Prostate gland (tissue), 2 donors: ENCODE measurements at regions not wholly inside any gene's neighbourhood (a gene's known extent, or its start where the extent isn't known, plus 50 kb on each side); places are given as distances from the start of the nearest gene placed in this dataset.

Experiments used
- CTCF ChIP-seq, 4 experiments: fragments of 200-600 bp in 2 of 4; fragments of 450-650 bp in 2 of 4; sonication (generic) in 2 of 4; IDR thresholded peaks; 1 replicate in 3 of 4; 2 replicates in 1 of 4; pipeline ENCODE4 v1.5.1; 2016 to 2019; ENCODE audit warnings: antibody characterized with exemption in 4 of 4, mild to moderate bottlenecking in 2 of 4, moderate library complexity in 2 of 4
- POLR2A ChIP-seq: fragments of 450-650 bp; IDR thresholded peaks from one replicate; pipeline ENCODE4 v1.6.1; 2016; ENCODE audit warnings: antibody characterized with exemption, mild to moderate bottlenecking

- TF ChIP-seq CTCF (IDR thresholded peaks at IDR 0.05) (no peak), POLR2A (no peak)
These were observed 167.1 kb upstream of the PLSCR5 start for GRCh38 chr3:146772211-146772743.
